Naive B cell (primary cell): ENCODE measurements at regions not wholly inside any gene's neighbourhood (a gene's known extent, or its start where the extent isn't known, plus 50 kb on each side); places are given as distances from the start of the nearest gene placed in this dataset.

Experiments
- ATAC-seq, 2 donors: fragments of 150-1000 bp; cut with Tn5 transposase; 2 replicates each; pipeline ENCODE4 v1.10.0; 2021; ENCODE audit warnings: low read depth in 2 of 2, mild to moderate bottlenecking in 2 of 2, moderate library complexity in 2 of 2
- DNase-seq: peaks from one replicate; pipeline ENCODE4 v3.0.0; 2022
- H3K27ac Mint-ChIP-seq, 6 donors: one replicate each; pipeline ENCODE4 v1.8.0; 2020 to 2022; ENCODE audit warnings: mild to moderate bottlenecking in 6 of 6, mixed read lengths in 6 of 6, moderate library complexity in 5 of 6, inconsistent platforms in 2 of 6
- H3K27me3 Mint-ChIP-seq, 3 donors: one replicate each; pipeline ENCODE4 v1.8.0; 2021 to 2022; ENCODE audit warnings: mixed read lengths in 3 of 3, mild to moderate bottlenecking in 1 of 3
- H3K36me3 Mint-ChIP-seq, 2 donors: one replicate each; pipeline ENCODE4 v1.8.0; 2020 to 2022; ENCODE audit warnings: mixed read lengths in 2 of 2, inconsistent platforms in 1 of 2, mild to moderate bottlenecking in 1 of 2
- H3K4me1 Mint-ChIP-seq, 3 donors: one replicate each; pipeline ENCODE4 v1.8.0; 2020 to 2022; ENCODE audit warnings: mixed read lengths in 3 of 3, inconsistent platforms in 1 of 3, mild to moderate bottlenecking in 1 of 3, moderate library complexity in 1 of 3
- H3K4me3 Mint-ChIP-seq, 8 donors: one replicate each; pipeline ENCODE4 v1.8.0; 2020 to 2022; ENCODE audit warnings: mild to moderate bottlenecking in 8 of 8, mixed read lengths in 8 of 8, moderate library complexity in 8 of 8, inconsistent platforms in 2 of 8
- H3K9me3 Mint-ChIP-seq, 7 donors: one replicate each; pipeline ENCODE4 v1.8.0; 2020 to 2022; ENCODE audit warnings: mixed read lengths in 7 of 7, mild to moderate bottlenecking in 5 of 7, inconsistent platforms in 2 of 7, moderate library complexity in 1 of 7

DNA sequence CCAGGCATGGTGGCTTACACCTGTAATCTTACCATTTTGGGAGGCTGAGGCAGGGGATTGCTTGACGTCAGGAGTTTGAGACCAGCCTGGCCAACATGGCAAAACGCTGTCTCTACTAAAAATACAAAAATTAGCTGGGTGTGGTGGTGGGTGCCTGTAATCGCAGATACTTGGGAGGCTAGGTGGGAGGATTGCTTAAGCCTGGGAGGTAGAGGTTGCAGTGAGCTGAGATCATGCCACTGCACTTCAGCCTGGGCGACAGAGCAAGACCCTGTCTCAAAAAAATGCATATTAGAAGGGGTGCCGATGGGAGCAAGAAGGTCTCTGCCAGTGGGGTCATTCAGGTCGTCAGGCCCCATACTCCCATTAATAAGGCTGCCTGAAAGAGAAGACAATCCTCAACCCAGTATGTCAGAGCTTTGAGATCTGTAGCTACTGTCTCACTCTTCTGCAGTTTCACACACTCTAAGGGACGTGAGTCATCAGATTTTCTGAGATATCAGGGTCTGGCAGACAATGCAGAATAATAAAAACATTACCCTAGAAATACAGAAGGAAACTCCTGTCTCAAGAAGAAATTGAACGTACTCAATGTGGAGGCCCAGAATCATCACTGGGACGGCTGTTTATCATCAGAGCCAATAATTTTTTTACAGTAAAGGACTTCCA is 176.7 kb upstream of the FAT1 start:
- peaks cover 9 to 28% (median 13%) of the 10 kb centered on the region in 7 donors for H3K9me3 Mint-ChIP-seq
- H3K4me3 Mint-ChIP-seq = no peak overlapping the region
- DNase-seq (no peak), ATAC-seq (no peak)
- H3K4me1 Mint-ChIP-seq = no peaks in the 10 kb centered on the region
- no peak overlapping the region for H3K27ac Mint-ChIP-seq
- H3K36me3 Mint-ChIP-seq = no peaks in the 10 kb centered on the region
- no peaks in the 10 kb centered on the region for H3K27me3 Mint-ChIP-seq

DNA sequence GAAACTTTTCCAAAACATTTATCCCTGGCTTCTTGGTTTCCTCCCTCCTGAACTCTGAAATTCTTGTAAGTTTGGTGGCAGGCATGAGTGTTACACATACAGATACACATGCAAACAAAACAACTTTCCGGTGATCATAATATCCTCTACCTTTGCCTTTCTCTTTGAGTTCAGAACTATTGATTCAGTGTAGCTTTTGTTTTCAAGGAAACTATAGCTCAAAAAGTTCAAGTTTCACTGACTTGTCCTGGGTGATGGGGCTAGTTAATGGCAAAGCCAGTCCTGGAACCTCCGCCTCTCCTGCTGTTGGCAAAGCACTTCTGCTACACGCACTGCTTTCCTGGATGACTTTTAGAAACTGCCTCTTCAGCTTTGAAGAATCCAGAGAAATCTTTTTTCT is 177.3 kb upstream of the FAT1 start:
- ATAC-seq = no peak
- no peak overlapping the region for H3K27ac Mint-ChIP-seq
- no peaks in the 10 kb centered on the region for H3K27me3 Mint-ChIP-seq
- no peak for DNase-seq
- no peak overlapping the region for H3K4me3 Mint-ChIP-seq
- H3K36me3 Mint-ChIP-seq = no peaks in the 10 kb centered on the region
- H3K9me3 Mint-ChIP-seq = peaks cover 9 to 30% (median 15%) of the 10 kb centered on the region in 7 donors
- no peaks in the 10 kb centered on the region for H3K4me1 Mint-ChIP-seq

DNA sequence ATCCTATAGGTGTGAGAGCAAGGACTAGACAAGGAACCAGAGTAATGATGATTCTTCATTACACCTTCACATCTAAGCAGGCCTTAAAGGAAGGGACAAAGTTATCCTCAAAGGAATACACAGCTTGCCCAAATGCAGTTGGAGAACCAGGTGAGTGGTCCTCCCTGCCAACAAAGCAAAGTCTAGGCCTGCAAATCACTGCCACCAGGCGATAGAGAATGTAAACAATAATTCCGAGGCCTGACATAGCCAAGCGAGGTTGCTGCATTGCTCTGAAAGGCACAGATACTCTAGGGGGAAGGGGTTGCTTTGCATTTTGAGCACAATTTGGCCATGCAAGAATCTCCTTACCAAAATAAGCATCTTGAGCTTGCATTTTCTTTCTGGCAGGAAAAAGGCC is 178.2 kb upstream of the FAT1 start:
- ATAC-seq (no peak), DNase-seq (no peak)
- H3K27me3 Mint-ChIP-seq = no peaks in the 10 kb centered on the region
- H3K4me3 Mint-ChIP-seq = no peak overlapping the region
- peaks cover 6 to 26% (median 11%) of the 10 kb centered on the region in 7 donors for H3K9me3 Mint-ChIP-seq
- H3K27ac Mint-ChIP-seq = no peak overlapping the region
- no peaks in the 10 kb centered on the region for H3K4me1 Mint-ChIP-seq
- no peaks in the 10 kb centered on the region for H3K36me3 Mint-ChIP-seq

DNA sequence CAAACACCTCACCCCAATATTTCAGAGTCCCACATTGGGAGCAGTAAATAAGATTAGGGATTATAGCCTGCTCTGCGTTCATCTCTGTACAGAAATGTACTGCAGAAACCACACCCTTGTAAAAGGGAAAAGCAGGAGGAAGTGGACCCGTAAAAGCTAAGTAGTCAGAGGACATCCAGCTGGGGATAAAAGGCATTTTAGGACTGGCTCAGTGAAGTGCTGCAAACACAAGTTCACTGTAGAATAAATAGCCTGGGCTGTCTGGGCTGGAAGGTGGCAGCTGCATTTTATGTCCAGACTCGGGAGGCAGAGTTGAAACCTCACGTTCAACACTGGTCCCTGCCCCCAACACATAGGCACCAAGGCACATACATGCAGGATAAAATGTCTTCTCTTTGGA is 178.7 kb upstream of the FAT1 start:
- Mint-ChIP-seq H3K27ac (no peak overlapping the region), H3K36me3 (no peaks in the 10 kb centered on the region), H3K4me1 (no peaks in the 10 kb centered on the region), H3K9me3 (peaks cover 2 to 26% (median 9%) of the 10 kb centered on the region in 7 donors), H3K27me3 (no peaks in the 10 kb centered on the region), H3K4me3 (no peak overlapping the region)
- DNase-seq = no peak
- ATAC-seq = no peak

DNA sequence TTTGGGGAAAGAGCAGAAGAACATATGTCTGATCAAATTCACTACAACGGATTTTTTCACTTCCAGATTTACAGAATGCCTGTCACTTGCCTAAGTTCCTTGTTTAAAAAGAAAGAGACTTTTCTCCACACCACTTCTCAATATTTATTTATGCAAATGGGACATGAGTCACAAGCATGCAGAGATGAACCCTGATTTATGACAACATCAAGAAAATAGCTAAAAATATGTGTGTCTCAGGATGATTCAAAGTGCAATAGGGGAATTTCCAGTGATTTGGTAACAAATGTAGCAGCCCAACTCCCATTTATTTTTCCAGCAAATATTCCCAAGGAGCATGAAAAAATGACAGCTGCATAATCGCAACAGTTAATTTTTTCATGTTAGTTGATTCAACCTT is 180.4 kb upstream of the FAT1 start:
- DNase-seq = no peak
- ATAC-seq = no peak
- Mint-ChIP-seq H3K4me3 (no peak overlapping the region), H3K36me3 (no peaks in the 10 kb centered on the region), H3K9me3 (peaks cover 0 to 24% (median 8%) of the 10 kb centered on the region in 7 donors), H3K4me1 (no peaks in the 10 kb centered on the region), H3K27me3 (no peaks in the 10 kb centered on the region), H3K27ac (no peak overlapping the region)

DNA sequence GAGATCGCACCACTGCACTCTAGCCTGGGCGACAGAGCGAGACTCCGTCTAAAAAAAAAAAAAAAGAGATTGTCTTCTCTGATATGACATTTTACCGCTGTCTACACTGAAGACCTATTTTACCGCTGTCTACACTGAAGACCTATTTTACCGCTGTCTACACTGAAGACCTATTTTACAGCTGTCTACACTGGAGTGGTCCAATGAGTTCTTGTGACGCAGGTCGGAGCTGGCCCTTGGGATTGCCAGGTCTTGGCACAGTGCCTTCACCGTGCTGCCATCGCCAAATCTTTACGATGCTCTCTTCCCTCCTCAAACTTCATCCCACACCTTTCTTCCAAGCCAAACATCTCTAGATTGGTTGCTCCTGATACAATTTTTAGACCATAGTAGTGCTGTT is 183.1 kb upstream of the FAT1 start:
- H3K4me1 Mint-ChIP-seq = no peaks in the 10 kb centered on the region
- DNase-seq (no peak), ATAC-seq (no peak)
- H3K36me3 Mint-ChIP-seq = no peaks in the 10 kb centered on the region
- H3K27ac Mint-ChIP-seq = peak overlapping the region in 1 of 6 donors; percentile 63
- H3K27me3 Mint-ChIP-seq = no peaks in the 10 kb centered on the region
- H3K4me3 Mint-ChIP-seq = no peak overlapping the region
- peaks cover 0 to 24% (median 7%) of the 10 kb centered on the region in 7 donors for H3K9me3 Mint-ChIP-seq

DNA sequence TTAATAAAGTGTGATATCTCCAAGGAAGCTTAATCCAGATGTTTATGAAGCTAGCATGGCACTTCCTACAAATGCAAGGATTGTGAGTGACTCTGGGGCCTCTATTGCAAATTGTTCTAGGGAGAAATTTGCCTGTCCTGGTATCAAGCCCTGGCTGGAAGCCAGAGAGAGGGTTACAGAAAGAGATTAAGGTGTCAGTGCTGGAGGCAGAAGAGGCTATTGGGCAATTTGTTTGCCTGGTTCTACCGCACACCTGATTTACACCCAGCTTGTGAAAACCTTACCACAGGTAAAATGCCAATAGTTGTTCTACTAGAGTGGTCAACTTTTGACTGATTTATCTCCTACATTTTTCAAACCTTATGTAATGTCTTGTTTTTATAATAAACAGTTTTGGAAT is 186.7 kb upstream of the FAT1 start:
- Mint-ChIP-seq H3K4me1 (no peaks in the 10 kb centered on the region), H3K27me3 (no peaks in the 10 kb centered on the region), H3K36me3 (no peaks in the 10 kb centered on the region), H3K27ac (no peak overlapping the region), H3K4me3 (no peak overlapping the region), H3K9me3 (peaks cover 0 to 17% (median 4%) of the 10 kb centered on the region in 7 donors)
- no peak for ATAC-seq
- no peak for DNase-seq

DNA sequence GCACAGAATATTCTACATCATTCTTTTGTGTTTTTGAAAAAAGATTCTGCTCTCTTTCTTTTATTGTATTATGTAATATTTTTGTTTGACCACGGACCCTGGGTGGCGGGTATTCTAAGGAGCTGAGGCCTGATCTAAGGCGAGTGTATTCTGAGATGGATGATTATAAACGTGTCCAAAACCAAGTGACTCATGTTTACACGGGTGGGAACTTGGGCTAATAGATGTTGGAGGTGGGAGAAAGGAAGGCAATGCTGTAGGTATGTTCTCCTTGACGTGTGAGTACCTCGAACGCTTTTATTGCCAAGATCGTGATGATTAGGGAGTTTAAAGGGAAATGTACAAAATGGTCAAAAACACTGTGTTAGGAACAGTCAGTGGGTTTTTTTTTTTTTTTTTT is 188.9 kb upstream of the FAT1 start:
- no peak for DNase-seq
- Mint-ChIP-seq H3K36me3 (no peaks in the 10 kb centered on the region), H3K27ac (no peak overlapping the region), H3K9me3 (peaks cover 0 to 11% (median 2%) of the 10 kb centered on the region in 7 donors), H3K27me3 (no peaks in the 10 kb centered on the region), H3K4me3 (no peak overlapping the region), H3K4me1 (no peaks in the 10 kb centered on the region)
- ATAC-seq = no peak

DNA sequence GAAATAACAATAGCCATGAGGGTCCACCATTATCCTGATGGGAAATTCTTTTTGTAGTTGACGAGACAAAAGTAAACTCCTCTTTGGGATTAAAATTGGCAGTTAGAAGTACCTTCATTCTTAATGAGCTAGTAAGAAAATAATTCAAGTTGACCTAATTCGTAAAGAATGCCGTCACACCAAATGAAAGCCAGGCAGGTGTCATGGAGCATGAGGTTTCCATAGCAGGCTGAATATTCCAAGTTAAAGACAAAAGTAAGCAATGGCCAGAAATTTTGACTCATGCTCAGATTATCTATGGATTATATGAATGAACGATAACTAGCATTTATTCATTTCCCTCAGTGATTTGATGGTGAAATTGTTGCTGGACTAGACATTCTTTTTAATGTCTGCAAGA is 192.2 kb upstream of the FAT1 start:
- Mint-ChIP-seq H3K36me3 (no peaks in the 10 kb centered on the region), H3K9me3 (peaks cover 0 to 16% (median 2%) of the 10 kb centered on the region in 7 donors)
- ATAC-seq = no peak

DNA sequence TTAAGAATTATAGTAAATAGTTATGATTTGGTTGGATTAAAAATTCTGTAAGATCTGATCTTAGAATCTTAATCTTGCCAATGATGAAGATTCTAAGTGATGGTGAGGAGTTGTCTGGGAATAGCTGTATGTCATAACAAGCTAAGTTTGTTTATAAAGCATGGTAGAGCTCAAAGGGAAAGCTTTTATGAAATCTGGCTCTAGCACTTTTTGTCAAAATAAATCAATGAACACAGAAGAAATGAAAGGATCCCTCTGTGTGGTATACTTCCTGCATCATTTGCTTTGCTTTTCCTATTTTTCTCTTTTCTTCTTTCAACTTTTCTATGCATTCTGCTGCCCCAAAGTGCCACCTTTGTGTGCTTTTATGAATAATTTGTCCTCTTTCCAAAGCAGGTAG is 193.5 kb upstream of the FAT1 start:
- Mint-ChIP-seq H3K4me1 (no peaks in the 10 kb centered on the region), H3K27me3 (no peaks in the 10 kb centered on the region), H3K36me3 (no peaks in the 10 kb centered on the region), H3K9me3 (peaks cover 0 to 12% (median 2%) of the 10 kb centered on the region in 7 donors), H3K27ac (no peak overlapping the region), H3K4me3 (no peak overlapping the region)
- DNase-seq (no peak), ATAC-seq (no peak)

More for the DNA sequence above, 192.2 kb upstream of the FAT1 start:
- no peak for DNase-seq
- Mint-ChIP-seq H3K4me1 (no peaks in the 10 kb centered on the region), H3K27ac (no peak overlapping the region), H3K4me3 (no peak overlapping the region), H3K27me3 (no peaks in the 10 kb centered on the region)

DNA sequence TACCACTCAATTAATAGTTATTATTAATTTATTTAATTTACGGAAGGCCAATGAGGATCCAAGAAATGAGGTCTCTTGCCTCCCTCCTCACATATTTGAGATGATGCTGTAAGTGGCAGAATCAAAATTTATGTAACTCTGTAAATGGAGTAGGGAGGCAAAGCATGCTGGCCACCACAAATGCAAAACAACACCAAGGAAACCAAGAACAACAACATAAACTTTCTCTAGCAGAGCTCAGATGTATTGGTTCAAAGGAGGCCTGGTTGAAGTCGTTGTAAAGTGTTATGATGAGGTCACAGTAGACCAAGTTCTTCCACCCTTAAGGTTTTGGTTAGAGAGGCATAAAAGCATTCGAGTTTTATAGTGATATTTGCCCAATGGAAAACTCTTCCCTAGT is 194.8 kb upstream of the FAT1 start:
- Mint-ChIP-seq H3K4me1 (no peaks in the 10 kb centered on the region), H3K27me3 (no peaks in the 10 kb centered on the region), H3K4me3 (no peak overlapping the region), H3K9me3 (peaks cover 0 to 8% (median 2%) of the 10 kb centered on the region in 7 donors), H3K36me3 (no peaks in the 10 kb centered on the region), H3K27ac (no peak overlapping the region)
- DNase-seq (no peak), ATAC-seq (no peak)

DNA sequence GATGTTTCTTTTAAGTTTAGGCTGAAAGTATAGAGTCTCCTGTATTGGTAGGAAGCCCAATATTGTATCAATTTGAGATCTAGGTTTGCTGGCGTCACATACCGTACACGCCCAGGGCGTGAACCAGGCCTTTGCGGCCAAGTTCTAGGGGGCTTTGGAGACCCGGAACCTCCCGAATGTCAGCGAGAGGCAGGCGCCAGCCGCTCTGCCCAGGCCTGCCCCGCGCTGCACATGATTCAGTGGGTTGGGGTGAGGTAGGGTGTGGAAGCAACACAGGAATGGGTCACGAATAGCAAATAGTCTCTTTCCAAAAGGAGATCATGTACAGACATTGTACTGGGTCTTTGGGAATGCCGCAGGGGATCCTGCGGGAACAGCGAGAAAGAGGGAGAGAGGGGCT is 195.7 kb upstream of the FAT1 start:
- no peak overlapping the region for H3K4me3 Mint-ChIP-seq

DNA sequence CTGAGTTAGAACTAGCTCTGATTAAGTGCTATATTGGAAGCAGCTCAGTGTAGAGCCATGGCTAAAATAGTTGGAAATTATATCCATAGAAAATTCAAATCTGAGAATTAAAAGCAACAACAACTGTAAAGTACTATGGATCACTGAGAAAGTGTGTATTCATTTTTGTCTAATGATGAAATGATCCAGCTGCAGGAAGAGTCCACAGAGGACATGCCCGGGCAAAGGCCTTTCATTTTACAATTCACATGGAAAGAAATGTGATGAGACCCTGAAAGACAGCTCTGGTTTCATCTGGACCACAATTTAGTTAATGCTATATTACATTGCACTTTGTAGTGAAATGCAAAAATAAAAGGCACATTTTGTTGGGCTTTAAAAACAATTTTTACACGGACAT is 196.8 kb upstream of the FAT1 start:
- no peak overlapping the region for H3K4me3 Mint-ChIP-seq
- no peak for DNase-seq
- no peaks in the 10 kb centered on the region for H3K27me3 Mint-ChIP-seq
- no peak for ATAC-seq
- H3K27ac Mint-ChIP-seq = no peak overlapping the region
- H3K36me3 Mint-ChIP-seq = no peaks in the 10 kb centered on the region
- no peaks in the 10 kb centered on the region for H3K4me1 Mint-ChIP-seq
- peaks cover 0 to 13% (median 5%) of the 10 kb centered on the region in 7 donors for H3K9me3 Mint-ChIP-seq

More for the DNA sequence above, 195.7 kb upstream of the FAT1 start:
- Mint-ChIP-seq H3K27ac (peak overlapping the region in 1 of 6 donors; percentile 31), H3K36me3 (no peaks in the 10 kb centered on the region), H3K9me3 (peaks cover 0 to 8% (median 2%) of the 10 kb centered on the region in 7 donors), H3K27me3 (no peaks in the 10 kb centered on the region), H3K4me1 (no peaks in the 10 kb centered on the region)
- ATAC-seq (no peak), DNase-seq (no peak)

DNA sequence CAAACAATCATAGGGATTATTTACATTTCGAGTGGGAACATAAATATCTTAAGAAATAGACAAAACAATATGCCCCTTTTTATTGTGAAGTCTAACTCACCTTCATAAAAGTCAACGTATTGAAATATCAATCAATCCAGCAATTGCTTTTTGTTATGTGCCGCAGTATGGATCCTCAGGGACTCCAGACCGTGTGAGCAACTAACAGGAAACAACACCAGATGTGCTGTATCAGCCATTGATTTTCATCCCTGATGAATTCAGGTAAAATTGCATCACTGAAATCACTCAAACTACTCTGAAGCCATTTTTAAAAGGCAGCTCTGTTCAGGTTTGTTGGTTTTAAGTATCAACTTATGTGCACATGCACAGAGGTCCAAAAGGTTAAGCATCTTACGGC is 197.3 kb upstream of the FAT1 start:
- H3K4me1 Mint-ChIP-seq = no peaks in the 10 kb centered on the region
- no peaks in the 10 kb centered on the region for H3K27me3 Mint-ChIP-seq
- no peak overlapping the region for H3K27ac Mint-ChIP-seq
- DNase-seq (no peak), ATAC-seq (no peak)
- peaks cover 0 to 13% (median 5%) of the 10 kb centered on the region in 7 donors for H3K9me3 Mint-ChIP-seq
- H3K36me3 Mint-ChIP-seq = no peaks in the 10 kb centered on the region
- no peak overlapping the region for H3K4me3 Mint-ChIP-seq

DNA sequence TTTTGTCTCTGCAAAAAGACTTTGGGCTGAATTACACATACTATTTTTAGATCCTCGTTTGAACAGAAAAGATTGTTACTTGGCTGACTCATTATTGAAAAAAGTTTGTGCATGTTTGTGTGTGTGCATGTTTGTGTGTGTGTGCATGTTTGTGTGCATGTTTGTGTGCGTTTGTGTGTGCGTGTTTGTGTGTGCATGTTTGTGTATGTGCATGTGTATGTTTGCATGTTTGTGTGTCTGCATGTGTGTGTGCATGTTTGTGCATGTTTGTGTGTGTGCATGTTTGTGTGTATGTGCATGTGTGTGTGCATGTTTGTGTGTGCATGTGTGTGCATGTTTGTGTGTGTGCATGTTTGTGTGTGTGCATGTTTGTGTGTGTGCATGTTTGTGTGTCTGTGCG is 201.1 kb upstream of the FAT1 start:
- DNase-seq (no peak), ATAC-seq (no peak)
- Mint-ChIP-seq H3K27me3 (no peaks in the 10 kb centered on the region), H3K4me3 (no peak overlapping the region), H3K27ac (no peak overlapping the region), H3K36me3 (no peaks in the 10 kb centered on the region), H3K9me3 (peaks cover 0 to 9% (median 4%) of the 10 kb centered on the region in 7 donors), H3K4me1 (no peaks in the 10 kb centered on the region)
